BJ (cell line): ENCODE measurements at regions not wholly inside any gene's neighbourhood (a gene's known extent, or its start where the extent isn't known, plus 50 kb on each side); places are given as distances from the start of the nearest gene placed in this dataset.

Experiments
- CTCF ChIA-PET: fragments of 350-600 bp; formaldehyde crosslinking; extraction: SDS; loops from one replicate; lab custom pipeline; 2021; ENCODE audit warnings: antibody characterized with exemption, inconsistent platforms; lab: Yijun Ruan, JAX
- POLR2A ChIA-PET: fragments of 300-600 bp; sonication (Branson Sonifier 250); formaldehyde crosslinking; extraction: SDS; loops from one replicate; lab custom pipeline; 2021; ENCODE audit warnings: antibody characterized with exemption; lab: Charles Lee
- DNase-seq: peaks from one replicate; pipeline ENCODE4 v3.0.0-alpha.2; 2011; ENCODE audit warnings: low read depth
- H3K27me3 ChIP-seq: 2 replicates; pipeline ENCODE4 v1.6.0; 2011; ENCODE audit warnings: low read length; ENCODE audit not compliant: control insufficient read depth, insufficient read depth
- H3K36me3 ChIP-seq: 2 replicates; pipeline ENCODE4 v1.5.1; 2011; ENCODE audit warnings: low read length; ENCODE audit not compliant: control insufficient read depth, insufficient read depth
- H3K4me3 ChIP-seq: 2 replicates; pipeline ENCODE4 v1.5.1; 2011; ENCODE audit warnings: low read depth, mild to moderate bottlenecking, control low read depth, low read length
- CTCF ChIP-seq: IDR thresholded peaks from 2 replicates; pipeline ENCODE4 v1.5.1; 2011; ENCODE audit warnings: low read depth, mild to moderate bottlenecking, control low read depth, inconsistent platforms, low read length, moderate library complexity; ENCODE audit not compliant: insufficient read depth

GRCh38 chr11:70849031-70849430 is 403.3 kb downstream of the SHANK2 start:
- no peaks in the 10 kb centered on the region for H3K36me3 ChIP-seq
- no peaks in the 10 kb centered on the region for H3K27me3 ChIP-seq
- ChIA-PET CTCF (no interaction called here), POLR2A (no interaction called here)
- DNase-seq, result no peak
- TF ChIP-seq CTCF, result no peak
- no peak overlapping the region for H3K4me3 ChIP-seq

- CTCF ChIA-PET, result no interaction called here
Observed at GRCh38 chr11:70851308-70851707, 401.1 kb downstream of the SHANK2 start.

GRCh38 chr11:70851907-70852306 is 400.5 kb downstream of the SHANK2 start:
- TF ChIP-seq CTCF, result no peak
- DNase-seq, result no peak
- POLR2A ChIA-PET, result no interaction called here

More at GRCh38 chr11:70851308-70851707, 401.1 kb downstream of the SHANK2 start:
- no peak for TF ChIP-seq CTCF
- DNase-seq, result no peak
- Histone ChIP-seq H3K36me3 (no peaks in the 10 kb centered on the region), H3K4me3 (no peak overlapping the region), H3K27me3 (no peaks in the 10 kb centered on the region)
- POLR2A ChIA-PET, result no interaction called here

GRCh38 chr11:70853068-70853769 is 399.2 kb downstream of the SHANK2 start:
- no peak for TF ChIP-seq CTCF
- POLR2A ChIA-PET, result no interaction called here
- no peaks in the 10 kb centered on the region for H3K36me3 ChIP-seq
- CTCF ChIA-PET, result no interaction called here
- no peak overlapping the region for H3K4me3 ChIP-seq
- no peaks in the 10 kb centered on the region for H3K27me3 ChIP-seq
- DNase-seq, result no peak

More at GRCh38 chr11:70851907-70852306, 400.5 kb downstream of the SHANK2 start:
- H3K36me3 ChIP-seq, result no peaks in the 10 kb centered on the region
- CTCF ChIA-PET, result no interaction called here
- H3K27me3 ChIP-seq, result no peaks in the 10 kb centered on the region
- H3K4me3 ChIP-seq, result no peak overlapping the region

GRCh38 chr11:70853770-70854108 is 398.6 kb downstream of the SHANK2 start:
- DNase-seq, result no peak
- POLR2A ChIA-PET, result no interaction called here
- TF ChIP-seq CTCF, result no peak
- Histone ChIP-seq H3K4me3 (no peak overlapping the region), H3K36me3 (no peaks in the 10 kb centered on the region), H3K27me3 (no peaks in the 10 kb centered on the region)
- CTCF ChIA-PET, result no interaction called here
